KOPT-K1 (cell line): ENCODE measurements at regions not wholly inside any gene's neighbourhood (a gene's known extent, or its start where the extent isn't known, plus 50 kb on each side); places are given as distances from the start of the nearest gene placed in this dataset.

ENCODE experiments used
- H3K27ac ChIP-seq: fragments of 200-600 bp; sonication (generic); 2 replicates; pipeline ENCODE4 v1.5.1; 2016; ENCODE audit warnings: antibody characterized with exemption, mild to moderate bottlenecking, low read depth, low read length; ENCODE audit not compliant: poor library complexity, severe bottlenecking
- H3K36me3 ChIP-seq: fragments of 200-600 bp; sonication (generic); 2 replicates; pipeline ENCODE4 v1.5.1; 2017; ENCODE audit warnings: antibody characterized with exemption, mild to moderate bottlenecking, low read length, moderate library complexity; ENCODE audit not compliant: insufficient read depth
- H3K9me3 ChIP-seq: fragments of 200-600 bp; sonication (generic); 2 replicates; pipeline ENCODE4 v1.5.1; 2017; ENCODE audit warnings: antibody characterized with exemption, low read length, mild to moderate bottlenecking; ENCODE audit not compliant: insufficient read depth, poor library complexity, severe bottlenecking

DNA sequence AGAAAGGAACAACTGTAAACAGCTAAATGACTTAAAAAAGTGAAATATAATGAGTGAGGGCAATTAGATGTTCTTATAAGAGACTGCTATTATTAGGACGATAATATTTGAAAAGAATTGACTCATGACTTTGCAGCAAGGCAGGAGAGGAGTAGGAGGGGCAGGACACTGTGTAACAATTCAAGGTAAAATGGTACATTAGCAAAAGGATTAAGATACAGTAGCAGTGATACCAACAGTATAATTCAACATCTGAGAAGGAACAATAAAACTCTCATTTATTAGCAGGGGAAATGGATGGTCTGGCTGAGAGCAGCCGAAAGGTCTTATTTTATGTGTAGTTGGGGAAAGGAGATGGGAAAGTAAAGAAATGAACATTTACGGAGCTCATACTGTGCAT lies 315.5 kb upstream of the BOD1L1 start:
- H3K36me3 ChIP-seq, result no peaks in the 10 kb centered on the region
- H3K27ac ChIP-seq, result no peak overlapping the region
- H3K9me3 ChIP-seq, result no peaks in the 10 kb centered on the region

DNA sequence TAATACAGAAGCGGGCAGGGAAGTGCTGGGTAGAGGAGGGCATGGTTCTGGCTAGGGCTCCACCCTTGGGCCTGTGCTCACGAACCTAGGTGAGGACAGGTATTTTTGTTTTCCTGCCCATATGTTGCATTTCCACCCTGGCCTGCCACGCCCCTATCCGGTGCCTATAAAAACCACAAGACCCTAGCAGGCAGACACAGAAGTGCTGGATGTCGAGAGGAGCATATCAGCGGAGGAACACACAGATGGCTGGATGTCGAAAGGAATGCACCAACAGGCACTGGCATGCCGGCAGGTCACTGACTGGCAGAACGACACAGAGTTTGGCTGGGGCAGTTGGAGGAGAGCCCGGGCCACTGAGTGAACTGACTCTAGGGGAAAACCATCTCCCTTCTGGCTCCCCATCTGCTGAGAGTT lies 316.6 kb upstream of the BOD1L1 start:
- H3K36me3 ChIP-seq, result no peaks in the 10 kb centered on the region
- no peak overlapping the region for H3K27ac ChIP-seq

DNA sequence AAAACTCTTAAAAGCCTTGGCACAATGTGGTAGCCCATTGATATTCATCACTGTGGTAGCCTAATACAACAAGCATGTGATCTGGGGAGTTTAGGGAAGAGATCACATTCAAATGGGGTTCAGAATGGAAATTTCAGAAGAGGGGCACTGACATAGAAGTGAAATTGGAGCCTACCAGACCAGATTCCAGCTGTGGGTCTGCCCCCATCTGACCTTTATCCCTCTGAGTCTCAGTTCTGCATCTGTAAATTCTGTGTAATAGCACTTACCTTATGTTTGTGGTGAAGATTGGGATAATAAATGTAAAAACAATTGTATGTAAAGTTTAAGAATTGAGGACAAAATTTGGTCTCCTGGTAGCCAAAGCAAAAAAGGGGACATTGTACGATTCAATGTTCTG lies 320.4 kb upstream of the BOD1L1 start:
- Histone ChIP-seq H3K27ac (no peak overlapping the region), H3K9me3 (no peaks in the 10 kb centered on the region), H3K36me3 (no peaks in the 10 kb centered on the region)

More for the DNA sequence above, 316.6 kb upstream of the BOD1L1 start:
- H3K9me3 ChIP-seq, result no peaks in the 10 kb centered on the region

DNA sequence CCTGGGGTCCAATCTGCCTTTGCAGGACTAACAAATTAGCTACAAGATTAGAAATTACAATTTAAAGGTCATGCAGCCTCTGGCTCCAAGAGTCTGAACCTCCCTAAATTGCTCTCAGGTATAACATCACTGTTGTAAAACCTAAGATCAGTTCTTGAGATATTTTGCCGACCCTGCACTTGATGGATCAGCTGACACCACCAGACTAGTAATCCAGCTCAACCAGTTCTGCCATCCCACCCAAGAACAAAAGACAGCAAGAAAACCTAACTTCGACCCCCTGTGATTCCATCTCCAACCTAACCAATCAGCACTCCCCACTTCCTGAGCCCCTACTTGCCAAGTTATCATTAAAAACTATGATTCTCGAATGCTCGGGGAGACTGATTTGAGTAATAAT lies 323.0 kb upstream of the BOD1L1 start:
- H3K9me3 ChIP-seq, result no peaks in the 10 kb centered on the region
- H3K27ac ChIP-seq, result no peak overlapping the region

DNA sequence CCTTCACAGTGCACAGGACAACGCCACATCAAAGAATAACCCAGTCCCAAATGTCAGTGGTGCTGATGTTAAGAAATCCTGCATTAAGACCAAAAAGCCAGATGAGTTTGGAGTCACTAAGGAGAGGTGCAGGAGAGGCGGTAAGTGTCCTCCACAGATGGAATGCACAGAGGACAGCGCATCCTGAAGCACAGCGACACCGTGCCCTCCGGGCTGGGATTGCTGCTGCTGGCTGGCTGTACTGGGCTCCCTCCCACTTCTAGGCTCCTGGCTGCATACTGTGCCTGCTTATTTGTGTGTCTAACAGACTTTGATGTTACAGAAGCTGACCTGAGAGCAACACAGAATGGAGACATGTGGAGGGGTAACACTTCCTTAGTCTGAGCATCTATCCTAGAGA lies 325.6 kb upstream of the BOD1L1 start:
- no peak overlapping the region for H3K27ac ChIP-seq
- no peaks in the 10 kb centered on the region for H3K9me3 ChIP-seq
- H3K36me3 ChIP-seq, result no peaks in the 10 kb centered on the region

More for the DNA sequence above, 323.0 kb upstream of the BOD1L1 start:
- H3K36me3 ChIP-seq, result no peaks in the 10 kb centered on the region

DNA sequence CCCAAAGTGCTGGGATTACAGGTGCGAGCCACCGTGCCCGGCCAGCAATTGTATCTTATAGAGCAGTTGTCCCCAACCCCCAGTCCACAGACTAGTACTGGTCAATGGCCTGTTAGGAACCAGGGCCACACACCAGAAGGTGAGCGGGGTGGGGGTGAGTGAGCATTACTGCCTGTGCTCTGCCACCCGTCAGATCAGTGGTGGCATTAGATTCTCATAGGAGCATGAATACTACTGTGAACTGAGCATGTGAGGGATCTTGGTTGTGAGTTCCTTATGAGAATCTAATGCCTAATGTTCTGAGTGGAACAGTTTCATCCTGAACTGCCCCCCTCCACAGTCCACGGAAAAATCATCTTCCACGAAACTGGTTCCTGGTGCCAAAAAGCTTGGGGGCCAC lies 328.0 kb upstream of the BOD1L1 start:
- Histone ChIP-seq H3K9me3 (no peaks in the 10 kb centered on the region), H3K27ac (no peak overlapping the region), H3K36me3 (no peaks in the 10 kb centered on the region)

DNA sequence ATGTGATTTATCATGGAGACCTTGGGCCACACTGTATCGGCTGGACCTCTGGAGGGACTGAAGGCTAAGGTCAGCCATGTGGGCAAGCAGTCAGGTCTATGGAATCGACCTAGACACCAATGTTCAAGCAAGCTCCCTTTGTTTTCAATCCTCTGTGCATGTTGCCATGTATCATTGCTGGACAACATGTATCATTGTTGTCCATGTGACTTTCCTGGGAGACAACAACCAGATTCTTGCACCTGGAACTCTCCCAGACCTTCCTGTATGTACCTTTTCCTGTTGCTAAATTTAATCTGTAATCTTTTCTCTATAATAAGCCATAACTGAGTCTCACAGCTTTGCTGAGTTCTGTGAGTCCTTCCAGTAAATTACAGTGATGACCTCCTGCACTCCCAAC lies 329.4 kb upstream of the BOD1L1 start:
- no peaks in the 10 kb centered on the region for H3K36me3 ChIP-seq
- H3K27ac ChIP-seq, result no peak overlapping the region
- H3K9me3 ChIP-seq, result no peaks in the 10 kb centered on the region

DNA sequence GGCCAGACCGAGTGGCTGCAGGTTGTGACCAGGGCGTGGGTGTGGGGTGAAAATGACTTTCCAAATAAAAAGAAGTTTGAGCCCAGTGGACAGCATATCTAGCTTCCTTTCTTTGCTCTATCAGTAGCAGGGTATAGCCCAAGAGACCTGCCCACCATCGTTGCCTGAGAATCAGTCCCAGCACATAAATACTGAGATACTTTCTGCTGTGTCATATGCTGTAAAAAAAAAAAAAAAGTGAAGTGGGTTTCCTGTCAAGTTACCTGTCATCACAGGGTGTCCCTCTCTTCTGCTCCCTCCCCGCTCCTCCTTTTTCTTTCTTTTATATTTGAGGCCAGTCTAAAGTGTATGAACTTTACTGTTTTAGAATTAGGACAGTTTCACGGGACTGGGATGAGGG lies 330.3 kb upstream of the BOD1L1 start:
- Histone ChIP-seq H3K36me3 (no peaks in the 10 kb centered on the region), H3K27ac (no peak overlapping the region), H3K9me3 (no peaks in the 10 kb centered on the region)

DNA sequence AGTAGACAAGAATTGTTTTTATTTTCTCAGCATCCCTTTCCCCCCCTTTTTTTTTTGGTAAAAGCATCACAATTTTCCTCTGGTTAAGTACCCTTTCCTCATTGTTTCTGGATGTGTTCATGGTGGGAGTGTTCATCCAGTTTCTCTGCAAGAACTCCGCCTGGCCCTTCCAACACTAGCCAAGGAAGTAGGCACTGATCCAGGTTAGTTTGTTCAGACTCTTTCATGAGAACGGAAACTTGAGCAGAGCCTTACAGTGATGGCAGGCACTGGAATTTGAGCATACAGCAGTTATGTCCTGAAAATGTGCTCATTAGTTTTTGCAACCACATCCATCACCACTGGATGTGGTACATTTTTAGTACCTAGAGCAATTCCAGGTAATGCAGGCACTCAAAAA lies 336.1 kb upstream of the BOD1L1 start:
- Histone ChIP-seq H3K36me3 (no peaks in the 10 kb centered on the region), H3K9me3 (no peaks in the 10 kb centered on the region), H3K27ac (no peak overlapping the region)

DNA sequence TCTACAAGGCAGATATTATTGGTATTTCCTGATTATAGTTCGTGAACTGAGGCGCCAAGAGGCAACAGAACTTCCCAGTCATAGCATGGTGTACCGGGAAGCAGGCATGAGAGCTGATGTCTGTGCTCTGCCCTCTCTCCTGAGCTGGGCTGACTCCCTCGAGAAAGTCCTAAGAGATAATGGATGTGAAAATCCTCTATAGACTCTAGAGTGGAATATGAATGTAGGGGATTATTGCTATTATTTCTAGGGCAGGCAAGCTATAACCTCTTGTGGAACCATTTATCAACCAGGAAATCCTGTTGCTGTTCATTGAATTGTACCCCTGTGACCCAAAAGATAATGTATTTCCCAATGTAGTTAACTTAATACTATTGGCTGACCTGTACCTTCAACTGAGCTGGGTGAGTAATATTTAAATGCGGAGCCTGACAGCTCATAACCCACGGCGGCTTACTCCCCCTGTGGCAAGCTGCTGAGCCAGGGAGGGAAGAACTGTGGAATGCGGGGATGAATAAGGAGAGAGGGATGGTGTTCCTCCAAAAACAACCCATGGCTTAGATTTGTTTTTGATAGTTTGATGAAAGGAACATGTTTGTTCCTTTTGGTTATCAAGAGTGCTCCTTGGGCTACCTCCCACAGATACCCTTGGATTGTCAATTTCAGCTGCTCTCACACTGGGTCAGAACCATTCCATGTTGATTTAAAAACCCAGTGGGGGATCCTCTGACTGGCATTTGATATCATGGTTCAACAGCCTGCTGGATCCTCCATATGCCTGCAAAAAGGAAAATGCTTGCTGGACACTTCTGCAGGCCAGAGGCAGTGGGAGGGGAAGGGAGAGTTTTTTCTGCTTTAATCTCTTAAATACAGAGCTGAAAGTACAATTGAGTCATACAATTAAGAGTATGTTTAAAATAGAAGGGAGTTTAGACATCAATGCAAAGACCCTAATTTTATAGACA lies 339.0 kb upstream of the BOD1L1 start:
- H3K27ac ChIP-seq, result no peak overlapping the region
- no peaks in the 10 kb centered on the region for H3K36me3 ChIP-seq
- no peaks in the 10 kb centered on the region for H3K9me3 ChIP-seq

DNA sequence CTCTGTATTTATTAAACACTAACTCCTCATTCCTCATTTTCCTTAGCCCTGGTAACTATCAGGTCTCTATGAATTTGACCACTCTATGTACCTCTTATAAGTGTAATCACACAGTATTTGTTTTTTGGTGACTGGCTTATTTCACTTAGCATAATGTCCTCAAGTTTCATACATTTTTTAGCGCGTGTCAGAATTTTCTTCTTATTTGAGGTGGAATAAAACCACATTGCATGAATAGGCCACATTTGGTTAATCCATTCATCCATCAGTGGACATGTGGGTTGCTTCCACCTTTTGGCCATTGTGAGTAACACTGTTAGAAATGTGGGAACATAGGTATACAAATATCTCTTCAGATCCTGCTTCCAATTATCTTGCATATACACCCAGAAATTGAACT lies 341.2 kb upstream of the BOD1L1 start:
- no peaks in the 10 kb centered on the region for H3K36me3 ChIP-seq
- no peak overlapping the region for H3K27ac ChIP-seq
- no peaks in the 10 kb centered on the region for H3K9me3 ChIP-seq

DNA sequence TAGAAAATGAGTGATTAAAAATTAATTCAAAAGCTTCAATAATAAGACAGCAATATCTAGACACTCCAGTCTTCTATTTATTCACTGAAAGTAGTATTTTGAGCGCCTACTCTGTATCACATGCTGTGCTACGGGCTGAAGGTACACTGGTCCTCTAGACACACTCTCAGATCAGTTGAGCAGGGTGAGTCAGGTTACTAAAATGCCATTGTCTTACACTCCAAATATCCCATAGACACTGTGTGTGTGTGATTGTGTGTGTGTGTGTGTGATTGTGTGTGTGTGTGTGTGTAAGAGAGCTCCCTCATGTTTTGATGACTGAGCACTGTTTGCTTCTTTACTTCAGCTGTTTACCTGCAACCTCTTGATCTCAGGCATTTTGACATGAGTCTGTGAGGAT lies 342.8 kb upstream of the BOD1L1 start:
- H3K27ac ChIP-seq, result no peak overlapping the region
- no peaks in the 10 kb centered on the region for H3K36me3 ChIP-seq
- no peaks in the 10 kb centered on the region for H3K9me3 ChIP-seq

DNA sequence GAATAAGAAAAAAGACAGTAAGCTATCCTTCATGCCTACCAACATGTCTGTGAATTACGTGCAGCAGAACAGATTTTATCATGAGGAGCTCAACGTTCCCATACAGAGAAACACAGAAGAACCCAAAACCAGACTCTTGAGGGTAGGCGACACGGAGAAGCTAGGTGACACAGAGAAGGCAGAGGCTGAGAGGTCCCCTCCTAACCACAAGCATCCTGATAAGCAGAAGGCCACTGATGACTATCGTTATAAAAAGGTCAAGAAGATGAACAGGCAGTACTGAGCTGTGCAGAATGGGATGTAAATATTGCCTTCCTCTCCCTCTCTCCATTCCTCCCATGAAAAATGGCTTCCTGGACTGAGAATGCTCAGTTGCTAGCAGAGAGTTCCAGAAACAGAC lies 350.2 kb upstream of the BOD1L1 start:
- no peaks in the 10 kb centered on the region for H3K36me3 ChIP-seq
- H3K27ac ChIP-seq, result no peak overlapping the region

DNA sequence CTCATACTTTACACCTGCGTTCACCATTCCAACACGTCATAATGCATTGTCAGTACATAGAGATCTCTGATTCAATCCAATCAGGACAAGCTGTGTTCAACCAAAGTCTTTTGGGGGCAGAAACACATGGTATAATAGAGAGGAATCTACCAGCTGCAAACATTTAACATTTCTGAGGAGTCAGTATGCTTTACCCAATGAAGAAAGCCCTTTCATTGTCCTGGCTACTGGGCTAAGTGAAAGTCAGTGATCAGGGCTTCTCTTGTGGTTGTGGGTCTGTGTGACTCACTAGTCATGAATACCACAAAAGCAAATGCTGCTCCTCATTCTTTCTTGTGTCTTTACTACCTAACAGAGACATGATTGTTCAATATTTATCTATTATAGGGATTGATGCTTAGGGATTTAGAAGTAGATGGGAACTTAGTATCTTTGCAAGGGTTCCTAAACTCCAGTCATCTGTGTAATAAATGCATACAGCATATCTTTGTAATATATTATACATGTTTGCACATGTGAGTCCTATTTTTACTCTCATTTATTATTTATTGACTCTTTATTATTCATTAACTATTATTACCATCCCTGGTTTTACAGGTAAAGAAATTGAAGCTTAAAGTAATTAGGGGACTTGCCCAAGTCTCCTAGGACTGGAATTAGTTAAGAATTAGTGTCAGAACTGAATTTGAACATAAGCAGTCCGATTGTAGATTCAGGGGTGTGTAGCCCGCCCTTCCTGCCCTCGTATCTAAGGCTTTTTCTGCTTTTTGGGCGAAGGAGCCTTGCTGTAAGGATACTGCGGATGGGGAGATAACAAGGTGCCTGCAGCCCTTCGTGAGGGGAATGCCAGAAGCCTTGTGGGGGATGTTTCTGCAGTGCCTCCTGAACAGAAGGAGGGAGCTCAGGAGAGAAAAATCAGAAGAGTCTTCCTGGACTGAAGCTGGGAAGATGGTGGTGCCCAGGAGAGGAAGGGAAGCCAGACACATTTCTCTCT lies 353.1 kb upstream of the BOD1L1 start:
- peak overlapping the region; percentile 84 for H3K27ac ChIP-seq
- no peaks in the 10 kb centered on the region for H3K36me3 ChIP-seq

More for the DNA sequence above, 350.2 kb upstream of the BOD1L1 start:
- H3K9me3 ChIP-seq, result peaks cover 5% of the 10 kb centered on the region

DNA sequence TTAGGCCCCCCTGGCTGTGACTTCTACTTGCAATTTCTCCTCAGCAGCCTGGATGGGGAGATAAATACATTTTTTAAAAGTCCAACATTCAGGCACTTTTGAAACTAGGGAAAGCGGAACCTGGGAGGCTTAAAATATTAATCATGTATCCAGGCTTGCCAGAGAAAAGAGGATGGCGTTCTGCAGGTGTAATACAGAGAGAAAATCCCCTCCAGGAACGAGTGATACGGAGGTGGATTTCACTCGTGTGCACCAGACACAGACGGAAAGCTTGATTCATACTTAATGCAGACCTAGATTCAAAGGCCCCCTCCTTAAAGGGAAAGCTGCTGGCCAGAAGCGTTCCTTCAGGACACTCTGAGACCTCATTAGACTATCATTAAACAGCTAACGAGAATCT lies 354.0 kb upstream of the BOD1L1 start:
- H3K36me3 ChIP-seq, result no peaks in the 10 kb centered on the region
- no peaks in the 10 kb centered on the region for H3K9me3 ChIP-seq
- peak overlapping the region; percentile 84 for H3K27ac ChIP-seq

More for the DNA sequence above, 353.1 kb upstream of the BOD1L1 start:
- peaks cover 5% of the 10 kb centered on the region for H3K9me3 ChIP-seq
